ENCODE measurements at regions not wholly inside any gene's neighbourhood (a gene's known extent, or its start where the extent isn't known, plus 50 kb on each side); places are given as distances from the start of the nearest gene placed in this dataset.

DNA sequence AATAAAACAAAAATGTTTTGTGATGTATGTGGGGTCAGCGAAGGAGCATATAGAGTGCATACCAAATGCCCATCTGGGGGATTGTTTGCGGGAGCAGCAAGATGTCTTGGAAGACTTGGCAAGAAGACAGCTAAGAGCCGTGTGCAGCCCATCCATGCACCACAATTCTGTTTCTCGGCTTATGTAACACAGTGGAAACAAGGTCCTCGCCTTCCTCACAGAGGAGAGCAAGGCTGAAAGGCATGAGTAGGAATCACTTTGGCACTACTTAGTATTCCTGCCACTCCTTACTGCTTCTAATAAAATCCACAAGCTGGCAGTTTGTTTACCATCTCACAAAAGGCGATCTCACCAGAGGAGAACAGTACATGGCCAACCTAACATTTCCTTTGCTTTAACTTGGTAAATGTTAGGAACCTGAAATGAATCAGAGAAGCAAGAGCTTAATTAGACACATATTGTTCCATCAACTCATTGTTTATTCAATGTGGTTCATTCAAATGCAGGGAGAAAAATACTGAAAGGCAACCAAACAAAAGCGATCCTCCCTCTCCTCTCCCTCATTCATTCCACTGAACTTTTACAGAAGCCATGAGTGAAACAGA lies 648.1 kb downstream of the ACTL7B start:
- TF ChIP-seq, protein P1, sequence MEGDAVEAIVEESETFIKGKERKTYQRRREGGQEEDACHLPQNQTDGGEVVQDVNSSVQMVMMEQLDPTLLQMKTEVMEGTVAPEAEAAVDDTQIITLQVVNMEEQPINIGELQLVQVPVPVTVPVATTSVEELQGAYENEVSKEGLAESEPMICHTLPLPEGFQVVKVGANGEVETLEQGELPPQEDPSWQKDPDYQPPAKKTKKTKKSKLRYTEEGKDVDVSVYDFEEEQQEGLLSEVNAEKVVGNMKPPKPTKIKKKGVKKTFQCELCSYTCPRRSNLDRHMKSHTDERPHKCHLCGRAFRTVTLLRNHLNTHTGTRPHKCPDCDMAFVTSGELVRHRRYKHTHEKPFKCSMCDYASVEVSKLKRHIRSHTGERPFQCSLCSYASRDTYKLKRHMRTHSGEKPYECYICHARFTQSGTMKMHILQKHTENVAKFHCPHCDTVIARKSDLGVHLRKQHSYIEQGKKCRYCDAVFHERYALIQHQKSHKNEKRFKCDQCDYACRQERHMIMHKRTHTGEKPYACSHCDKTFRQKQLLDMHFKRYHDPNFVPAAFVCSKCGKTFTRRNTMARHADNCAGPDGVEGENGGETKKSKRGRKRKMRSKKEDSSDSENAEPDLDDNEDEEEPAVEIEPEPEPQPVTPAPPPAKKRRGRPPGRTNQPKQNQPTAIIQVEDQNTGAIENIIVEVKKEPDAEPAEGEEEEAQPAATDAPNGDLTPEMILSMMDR (IDR thresholded peaks at IDR 0.05) = no peak
- no peak for TF ChIP-seq POLR2A (IDR thresholded peaks at IDR 0.05)
